Esophagus muscularis mucosa (tissue), 3 donors: ENCODE measurements at regions not wholly inside any gene's neighbourhood (a gene's known extent, or its start where the extent isn't known, plus 50 kb on each side); places are given as distances from the start of the nearest gene placed in this dataset.

Experiments used
- CTCF ChIP-seq, 3 experiments: fragments of 200-600 bp in 2 of 3; fragments of 450-650 bp in 1 of 3; sonication (generic) in 2 of 3; IDR thresholded peaks; one replicate each; pipeline ENCODE4 v1.5.1; 2017 to 2019; ENCODE audit warnings: antibody characterized with exemption in 3 of 3, mild to moderate bottlenecking in 2 of 3, moderate library complexity in 1 of 3
- POLR2A ChIP-seq: fragments of 450-650 bp; IDR thresholded peaks from one replicate; pipeline ENCODE4 v1.6.1; 2017; ENCODE audit warnings: antibody characterized with exemption, moderate library complexity, mild to moderate bottlenecking, low read depth
- POLR2AphosphoS5 ChIP-seq, 2 donors: sonication (generic); formaldehyde crosslinking; IDR thresholded peaks; one replicate each; pipeline ENCODE4 v1.6.1; 2017; ENCODE audit warnings: antibody characterized with exemption in 2 of 2

- TF ChIP-seq POLR2A: no peak
- TF ChIP-seq CTCF (IDR thresholded peaks at IDR 0.05): no peak
- no peak for TF ChIP-seq POLR2AphosphoS5 (IDR thresholded peaks at IDR 0.05)
Measured at GRCh38 chr5:14060218-14060617, 82.9 kb upstream of the TRIO start.
